ENCODE measurements at regions not wholly inside any gene's neighbourhood (a gene's known extent, or its start where the extent isn't known, plus 50 kb on each side); places are given as distances from the start of the nearest gene placed in this dataset.

DNA sequence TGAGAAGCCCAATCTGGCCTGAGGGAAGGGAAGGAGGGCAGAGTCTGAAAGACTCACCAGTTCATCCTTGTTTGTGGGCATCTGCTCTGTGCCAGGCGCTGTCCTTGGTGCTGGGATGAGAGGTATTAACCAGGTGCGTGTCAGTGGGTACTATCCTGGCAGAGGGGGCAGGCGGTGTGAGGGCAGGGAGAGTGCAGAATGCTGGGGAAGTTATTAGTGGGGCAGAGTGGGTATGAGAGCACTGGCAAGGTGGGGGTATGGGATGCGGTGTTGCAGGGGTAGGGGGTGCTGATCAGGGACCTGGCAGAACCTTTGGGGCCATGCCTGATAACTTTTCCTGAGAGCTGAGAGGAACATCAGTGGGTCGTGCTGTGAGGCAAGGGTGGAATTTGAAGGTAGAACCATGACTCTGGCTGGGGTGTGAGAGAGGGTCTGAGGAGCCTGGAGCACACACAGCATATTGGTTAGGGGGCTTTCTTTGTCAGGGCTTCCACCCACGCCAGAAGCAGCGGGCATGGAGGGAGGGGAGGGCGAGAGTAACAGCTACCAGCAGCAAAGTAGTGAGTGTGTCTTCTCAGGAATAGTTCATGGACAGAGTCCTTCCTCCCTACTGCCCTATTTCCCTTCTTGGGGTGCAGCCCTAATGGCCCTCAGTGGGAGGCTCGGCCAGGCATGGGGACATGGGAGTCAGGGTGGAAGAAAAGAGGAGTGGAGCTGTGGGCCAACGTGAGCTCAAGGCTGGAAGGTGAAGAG, 290.7 kb downstream of the CYP26B1 start:
- Histone ChIP-seq H3K4me3 (ENCODE audit: low read depth, low read length) (no peak overlapping the region), H3K9me3 (ENCODE audit: control insufficient read depth, insufficient read depth, low read length) (peaks cover 2% of the 10 kb centered on the region), H3K4me1 (ENCODE audit: control insufficient read depth, insufficient read depth, low read length) (peaks cover 17% of the 10 kb centered on the region), H3K27ac (ENCODE audit: low read depth, low read length) (no peak overlapping the region), H3K27me3 (ENCODE audit: control insufficient read depth, insufficient read depth, low read length) (peaks cover 8% of the 10 kb centered on the region), H3K36me3 (ENCODE audit: control insufficient read depth, insufficient read depth, low read length) (no peaks in the 10 kb centered on the region)
- 67% methylated on average over 4 of the region's 10 CpGs for WGBS (ENCODE audit: insufficient coverage)
- DNase-seq (ENCODE audit: low read depth in 4 of 6, low spot score in 6 of 6): no peak

DNA sequence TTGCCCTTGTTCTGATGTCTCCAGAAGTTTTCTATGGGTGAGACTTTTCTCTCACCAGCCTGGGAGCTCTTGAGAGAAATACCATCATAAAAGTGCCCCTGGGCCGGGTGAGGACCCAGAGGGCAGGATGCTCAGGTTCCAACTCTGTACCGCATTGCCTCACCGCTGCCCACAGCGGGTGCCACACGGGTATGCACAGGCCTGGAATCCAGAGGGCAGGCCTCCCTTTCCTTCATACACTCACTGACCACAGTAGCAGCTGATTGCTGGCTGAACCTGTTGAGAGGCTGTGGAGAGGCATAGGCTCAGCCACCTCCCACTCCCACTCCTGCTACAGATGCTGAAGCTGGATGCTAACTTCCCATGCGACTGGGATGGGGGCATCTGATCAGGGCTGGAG, 293.8 kb downstream of the CYP26B1 start:
- 97% methylated on average over 6 of the region's 6 CpGs for WGBS (ENCODE audit: insufficient coverage)
- no peak for DNase-seq (ENCODE audit: low read depth in 4 of 6, low spot score in 6 of 6)

DNA sequence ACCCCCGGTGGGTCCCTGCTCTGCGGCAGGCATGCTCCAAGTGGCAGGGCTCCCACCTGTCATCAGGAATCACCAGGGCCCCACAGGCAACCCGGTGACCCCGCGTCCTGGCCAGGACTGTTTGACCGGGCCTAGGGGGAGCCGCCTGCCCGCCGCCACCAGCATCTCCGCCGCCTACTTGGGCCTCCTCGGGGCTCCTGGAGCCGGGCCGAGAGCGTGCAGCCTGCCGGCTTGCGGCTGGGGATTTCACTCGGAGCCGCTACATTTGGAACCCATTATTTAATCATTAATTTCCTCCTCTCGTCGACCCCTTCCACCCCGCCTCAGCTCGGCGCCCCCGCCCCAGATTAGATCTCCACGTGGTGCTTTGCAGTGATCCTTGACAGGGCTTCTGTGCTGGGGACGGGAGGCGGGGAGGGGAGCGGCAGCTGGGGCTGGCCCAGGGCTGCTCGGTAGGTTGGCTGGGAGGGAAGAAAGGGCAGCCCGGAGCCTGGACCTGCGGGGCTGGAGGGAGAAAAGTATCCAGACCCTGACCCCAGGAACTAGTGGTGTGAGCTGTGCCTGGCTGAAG, 295.4 kb downstream of the CYP26B1 start:
- 15% methylated on average over 31 of the region's 32 CpGs for WGBS (ENCODE audit: insufficient coverage)
- Histone ChIP-seq H3K9me3 (ENCODE audit: control insufficient read depth, insufficient read depth, low read length) (peaks cover 2% of the 10 kb centered on the region), H3K4me3 (ENCODE audit: low read depth, low read length) (no peak overlapping the region), H3K27me3 (ENCODE audit: control insufficient read depth, insufficient read depth, low read length) (peaks cover 10% of the 10 kb centered on the region), H3K36me3 (ENCODE audit: control insufficient read depth, insufficient read depth, low read length) (no peaks in the 10 kb centered on the region), H3K27ac (ENCODE audit: low read depth, low read length) (no peak overlapping the region), H3K4me1 (ENCODE audit: control insufficient read depth, insufficient read depth, low read length) (peaks cover 22% of the 10 kb centered on the region)
- peak in 2 of 6 donors; percentile 28 to 42 for DNase-seq (ENCODE audit: low read depth in 4 of 6, low spot score in 6 of 6)

More for the DNA sequence above, 293.8 kb downstream of the CYP26B1 start:
- peaks cover 28% of the 10 kb centered on the region for H3K4me1 ChIP-seq (ENCODE audit: control insufficient read depth, insufficient read depth, low read length)
- H3K4me3 ChIP-seq (ENCODE audit: low read depth, low read length): no peak overlapping the region
- H3K36me3 ChIP-seq (ENCODE audit: control insufficient read depth, insufficient read depth, low read length): no peaks in the 10 kb centered on the region
- peaks cover 10% of the 10 kb centered on the region for H3K27me3 ChIP-seq (ENCODE audit: control insufficient read depth, insufficient read depth, low read length)
- peaks cover 2% of the 10 kb centered on the region for H3K9me3 ChIP-seq (ENCODE audit: control insufficient read depth, insufficient read depth, low read length)
- H3K27ac ChIP-seq (ENCODE audit: low read depth, low read length): no peak overlapping the region

DNA sequence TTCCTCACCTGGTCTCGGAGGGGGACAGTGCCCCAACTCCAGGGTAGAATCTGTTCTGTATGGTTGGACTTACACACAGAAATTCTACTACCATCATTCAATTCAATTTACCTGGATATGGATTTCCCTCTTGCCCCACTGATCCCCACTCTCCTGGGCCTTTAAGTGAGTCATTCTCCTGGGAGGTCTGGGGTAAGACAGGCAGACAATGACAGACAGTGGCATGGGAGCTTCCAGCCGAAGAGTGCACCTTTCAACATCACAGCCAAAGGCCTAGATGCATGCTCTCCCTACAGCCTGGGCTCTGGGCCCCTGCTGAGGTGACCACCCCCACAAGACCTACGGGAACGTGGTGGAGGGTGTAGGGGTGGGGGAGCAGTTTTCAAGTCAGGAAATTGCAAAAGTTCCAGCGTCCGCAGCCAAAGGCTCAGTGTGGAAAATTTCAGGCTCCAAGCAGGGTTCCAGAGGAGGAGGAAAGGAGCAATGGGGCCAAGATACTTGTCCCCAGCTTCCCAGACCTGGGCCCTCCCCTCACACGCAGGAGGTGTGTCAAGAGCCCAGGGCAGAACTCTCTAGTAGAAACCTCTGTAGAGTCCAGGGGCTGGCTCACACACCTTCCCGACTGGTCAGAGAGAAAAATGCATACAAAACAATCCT, 296.4 kb downstream of the CYP26B1 start:
- H3K27ac ChIP-seq (ENCODE audit: low read depth, low read length): no peak overlapping the region
- WGBS (ENCODE audit: insufficient coverage): 100% methylated on average over 2 of the region's 8 CpGs
- H3K36me3 ChIP-seq (ENCODE audit: control insufficient read depth, insufficient read depth, low read length): no peaks in the 10 kb centered on the region
- H3K9me3 ChIP-seq (ENCODE audit: control insufficient read depth, insufficient read depth, low read length): peaks cover 2% of the 10 kb centered on the region
- no peak for DNase-seq (ENCODE audit: low read depth in 4 of 6, low spot score in 6 of 6)
- H3K4me1 ChIP-seq (ENCODE audit: control insufficient read depth, insufficient read depth, low read length): peaks cover 22% of the 10 kb centered on the region
- H3K27me3 ChIP-seq (ENCODE audit: control insufficient read depth, insufficient read depth, low read length): peaks cover 10% of the 10 kb centered on the region
- H3K4me3 ChIP-seq (ENCODE audit: low read depth, low read length): no peak overlapping the region

DNA sequence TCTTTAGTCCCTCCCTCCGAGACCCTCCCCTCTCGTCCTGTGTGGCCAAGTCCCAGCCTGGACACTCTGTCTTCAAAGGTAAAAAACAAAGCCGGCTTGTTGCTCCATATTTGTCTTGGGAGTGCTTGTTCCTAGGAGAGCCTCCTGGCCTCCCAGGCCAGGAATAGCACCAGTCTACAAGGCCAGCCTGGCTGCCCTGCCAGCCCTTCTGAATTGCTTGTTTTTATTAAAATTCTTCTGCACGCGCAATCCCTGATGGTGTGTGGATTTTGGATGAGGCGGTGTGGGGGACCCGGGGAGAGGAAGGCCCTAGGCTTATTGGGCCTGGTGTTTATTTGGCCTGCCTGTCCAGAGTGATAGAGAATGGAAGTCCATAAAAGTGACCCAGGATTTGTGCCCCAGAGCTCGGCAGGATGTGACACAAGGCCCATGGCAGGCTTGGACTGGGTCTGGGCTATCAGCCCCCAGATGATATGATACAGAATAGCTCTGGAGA, 297.3 kb downstream of the CYP26B1 start:
- H3K27ac ChIP-seq (ENCODE audit: low read depth, low read length): no peak overlapping the region
- H3K4me3 ChIP-seq (ENCODE audit: low read depth, low read length): no peak overlapping the region
- peak in 1 of 6 donors; percentile 31 for DNase-seq (ENCODE audit: low read depth in 4 of 6, low spot score in 6 of 6)
- peaks cover 22% of the 10 kb centered on the region for H3K4me1 ChIP-seq (ENCODE audit: control insufficient read depth, insufficient read depth, low read length)
- no peaks in the 10 kb centered on the region for H3K36me3 ChIP-seq (ENCODE audit: control insufficient read depth, insufficient read depth, low read length)
- WGBS (ENCODE audit: insufficient coverage): 70% methylated on average over 7 of the region's 8 CpGs
- peaks cover under 1% of the 10 kb centered on the region for H3K9me3 ChIP-seq (ENCODE audit: control insufficient read depth, insufficient read depth, low read length)
- H3K27me3 ChIP-seq (ENCODE audit: control insufficient read depth, insufficient read depth, low read length): peaks cover 10% of the 10 kb centered on the region

DNA sequence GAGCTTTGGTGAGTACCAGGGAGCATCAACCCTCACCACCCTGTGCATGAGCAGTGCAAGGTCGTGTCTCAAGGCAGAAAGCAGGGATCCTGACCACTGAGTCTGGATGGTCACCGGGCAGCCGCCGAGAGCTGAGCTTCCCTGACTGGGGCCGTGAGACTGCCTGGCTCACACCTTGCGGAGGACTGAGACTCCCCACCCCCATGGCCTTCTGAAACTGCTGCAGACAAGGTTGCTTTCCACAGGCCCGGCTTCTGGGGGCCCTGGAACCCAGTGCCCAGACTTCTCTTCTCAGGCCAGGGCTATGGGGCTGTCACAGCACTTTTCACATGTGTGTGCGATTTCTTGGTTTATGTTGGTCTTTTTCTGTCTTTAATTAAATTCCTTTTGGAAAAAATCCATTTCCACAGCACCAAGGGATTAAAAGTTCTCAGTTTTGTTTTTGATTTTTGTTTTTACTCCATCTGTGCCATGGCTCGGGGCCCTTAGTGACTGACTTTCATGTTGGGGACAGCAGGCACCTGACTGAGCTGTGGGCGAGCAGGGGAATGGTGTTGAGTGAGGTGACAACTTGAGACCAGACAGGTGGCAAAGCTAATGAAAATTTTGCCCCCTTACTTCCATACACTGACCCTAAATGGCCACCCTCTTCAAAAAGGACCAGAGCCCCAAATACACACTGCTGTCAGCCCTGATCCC, 297.9 kb downstream of the CYP26B1 start:
- H3K27ac ChIP-seq (ENCODE audit: low read depth, low read length): no peak overlapping the region
- WGBS (ENCODE audit: insufficient coverage): 82% methylated on average over 7 of the region's 10 CpGs
- no peaks in the 10 kb centered on the region for H3K9me3 ChIP-seq (ENCODE audit: control insufficient read depth, insufficient read depth, low read length)
- peaks cover 10% of the 10 kb centered on the region for H3K27me3 ChIP-seq (ENCODE audit: control insufficient read depth, insufficient read depth, low read length)
- H3K4me1 ChIP-seq (ENCODE audit: control insufficient read depth, insufficient read depth, low read length): peaks cover 22% of the 10 kb centered on the region
- H3K36me3 ChIP-seq (ENCODE audit: control insufficient read depth, insufficient read depth, low read length): no peaks in the 10 kb centered on the region
- H3K4me3 ChIP-seq (ENCODE audit: low read depth, low read length): no peak overlapping the region
- no peak for DNase-seq (ENCODE audit: low read depth in 4 of 6, low spot score in 6 of 6)

- Histone ChIP-seq H3K27ac (ENCODE audit: low read depth, low read length) (no peak overlapping the region), H3K9me3 (ENCODE audit: control insufficient read depth, insufficient read depth, low read length) (no peaks in the 10 kb centered on the region), H3K36me3 (ENCODE audit: control insufficient read depth, insufficient read depth, low read length) (no peaks in the 10 kb centered on the region), H3K4me1 (ENCODE audit: control insufficient read depth, insufficient read depth, low read length) (peaks cover 22% of the 10 kb centered on the region), H3K27me3 (ENCODE audit: control insufficient read depth, insufficient read depth, low read length) (peaks cover 10% of the 10 kb centered on the region), H3K4me3 (ENCODE audit: low read depth, low read length) (no peak overlapping the region)
- WGBS (ENCODE audit: insufficient coverage): 67% methylated on average over 5 of the region's 6 CpGs
- no peak for DNase-seq (ENCODE audit: low read depth in 4 of 6, low spot score in 6 of 6)
Measured at GRCh38 chr2:71849111-71849510, 298.6 kb downstream of the CYP26B1 start.

DNA sequence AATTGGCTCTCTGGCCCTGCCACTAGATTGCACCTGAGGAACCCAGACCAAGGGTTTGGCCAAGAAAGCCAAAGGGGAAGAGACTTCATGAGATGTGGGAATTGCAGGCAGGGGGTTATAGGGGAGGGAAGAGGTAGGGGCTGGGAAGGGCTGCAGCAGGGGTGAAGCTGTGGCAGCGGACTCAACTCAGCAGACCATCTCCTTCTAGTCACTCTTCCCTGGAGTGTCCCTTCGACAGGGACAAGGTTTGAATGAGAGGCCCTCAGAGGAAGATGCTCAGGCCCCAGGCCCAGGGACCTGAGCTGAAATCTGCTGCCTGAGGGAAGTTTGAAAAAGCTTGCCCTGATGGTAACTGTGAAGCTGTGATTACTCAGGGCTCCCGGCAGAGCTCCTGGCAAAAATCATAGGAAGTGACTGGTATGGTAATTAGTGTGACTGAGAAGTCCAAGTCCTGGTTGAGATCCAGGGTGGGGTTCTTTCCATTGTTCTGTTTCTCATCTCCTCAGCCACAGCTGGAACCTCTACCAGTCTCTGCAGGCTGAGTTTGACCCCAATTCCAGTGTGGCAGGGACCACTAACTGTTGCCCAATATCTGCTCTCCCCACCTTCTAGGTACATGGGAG, 300.9 kb downstream of the CYP26B1 start:
- Histone ChIP-seq H3K27ac (ENCODE audit: low read depth, low read length) (no peak overlapping the region), H3K27me3 (ENCODE audit: control insufficient read depth, insufficient read depth, low read length) (peaks cover under 1% of the 10 kb centered on the region), H3K4me1 (ENCODE audit: control insufficient read depth, insufficient read depth, low read length) (peaks cover 10% of the 10 kb centered on the region), H3K36me3 (ENCODE audit: control insufficient read depth, insufficient read depth, low read length) (no peaks in the 10 kb centered on the region), H3K9me3 (ENCODE audit: control insufficient read depth, insufficient read depth, low read length) (no peaks in the 10 kb centered on the region), H3K4me3 (ENCODE audit: low read depth, low read length) (no peak overlapping the region)
- no peak for DNase-seq (ENCODE audit: low read depth in 4 of 6, low spot score in 6 of 6)
- no CpG with 5 or more reads among the region's 3 CpGs for WGBS (ENCODE audit: insufficient coverage)

DNA sequence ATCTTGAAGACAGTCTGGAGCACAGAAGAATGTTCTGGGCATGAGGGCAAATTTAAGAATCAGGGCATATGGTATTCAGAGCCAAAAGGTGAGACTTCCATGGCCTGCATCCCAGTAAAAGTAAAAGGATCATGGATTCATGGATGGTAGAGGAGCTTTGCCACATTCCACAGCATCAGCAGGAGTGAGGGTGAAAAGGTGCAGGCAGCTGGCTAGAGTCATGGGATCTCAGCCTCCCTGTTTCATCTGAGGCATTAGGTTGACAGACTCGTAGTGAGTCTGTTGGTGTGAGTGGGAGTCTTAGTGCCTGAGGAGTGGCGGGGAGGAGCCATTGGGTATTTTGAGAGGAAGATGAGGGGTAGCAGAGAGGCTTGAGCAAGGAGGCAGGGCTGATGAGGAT, 301.6 kb downstream of the CYP26B1 start:
- no peaks in the 10 kb centered on the region for H3K36me3 ChIP-seq (ENCODE audit: control insufficient read depth, insufficient read depth, low read length)
- H3K4me1 ChIP-seq (ENCODE audit: control insufficient read depth, insufficient read depth, low read length): peaks cover 6% of the 10 kb centered on the region
- 80% methylated on average over 1 of the region's 2 CpGs for WGBS (ENCODE audit: insufficient coverage)
- H3K4me3 ChIP-seq (ENCODE audit: low read depth, low read length): no peak overlapping the region
- no peaks in the 10 kb centered on the region for H3K27me3 ChIP-seq (ENCODE audit: control insufficient read depth, insufficient read depth, low read length)
- no peaks in the 10 kb centered on the region for H3K9me3 ChIP-seq (ENCODE audit: control insufficient read depth, insufficient read depth, low read length)
- H3K27ac ChIP-seq (ENCODE audit: low read depth, low read length): no peak overlapping the region
- no peak for DNase-seq (ENCODE audit: low read depth in 4 of 6, low spot score in 6 of 6)
